ENCODE measurements at regions not wholly inside any gene's neighbourhood (a gene's known extent, or its start where the extent isn't known, plus 50 kb on each side); places are given as distances from the start of the nearest gene placed in this dataset.

GRCh38 chr3:73254062-73254461, 192.6 kb downstream of the EBLN2 start:
- DNase-seq (no peak), ATAC-seq (ENCODE audit: low read depth) (no peak)
- Histone ChIP-seq H3K27ac (ENCODE audit: insufficient read depth, low read length) (no peak overlapping the region), H2AFZ (replicated peaks; ENCODE audit: low read length, poor library complexity) (no peak overlapping the region), H4K20me1 (ENCODE audit: insufficient read depth, low read length) (no peaks in the 10 kb centered on the region), H2BK5ac (ENCODE audit: low read depth, low read length, poor library complexity, severe bottlenecking) (no peak overlapping the region), H4K5ac (ENCODE audit: low read depth, low read length) (no peak overlapping the region), H3K4ac (ENCODE audit: low read depth, low read length) (no peak overlapping the region), H3K18ac (ENCODE audit: low read depth, low read length) (no peak overlapping the region), H2AK9ac (replicated peaks; ENCODE audit: low read depth, low read length, poor library complexity) (no peak overlapping the region), H3K23ac (ENCODE audit: low read depth, low read length) (no peak overlapping the region), H2AK5ac (ENCODE audit: low read depth, low read length) (no peak overlapping the region), H3K56ac (ENCODE audit: extremely low read depth, insufficient read depth, low read length) (no peak overlapping the region), H3K9me1 (ENCODE audit: insufficient read depth, low read length) (no peaks in the 10 kb centered on the region), H2BK15ac (ENCODE audit: low read depth, low read length) (no peak overlapping the region), H4K91ac (ENCODE audit: insufficient read depth, low read depth, low read length) (no peak overlapping the region), H3K9me3 (ENCODE audit: control insufficient read depth, insufficient read depth, low read length) (no peaks in the 10 kb centered on the region), H3K4me3 (ENCODE audit: insufficient read depth, low read depth, low read length) (no peak overlapping the region), H4K8ac (ENCODE audit: low read depth in 2 of 2, low read length in 2 of 2) (no peak overlapping the region), H3K27me3 (ENCODE audit: control insufficient read depth, insufficient read depth, low read length) (peaks cover 2% of the 10 kb centered on the region; the same call in 1 of the 2 replicates), H2BK120ac (ENCODE audit: low read depth, low read length) (no peak overlapping the region), H3K14ac (replicated peaks; ENCODE audit: low read depth, low read length) (no peak overlapping the region), H3K4me1 (ENCODE audit: control insufficient read depth, insufficient read depth, low read length) (no peaks in the 10 kb centered on the region), H3K79me1 (ENCODE audit: low read depth in 1 of 2, low read length in 2 of 2) (no peaks in the 10 kb centered on the region), H2BK20ac (ENCODE audit: low read depth, low read length) (no peak overlapping the region), H3K4me2 (ENCODE audit: low read depth, low read length) (no peak overlapping the region), H3K36me3 (ENCODE audit: control insufficient read depth, insufficient read depth, low read length) (no peaks in the 10 kb centered on the region), H3K9ac (ENCODE audit: low read depth, low read length) (no peak overlapping the region)
- ChIA-PET POLR2A (ENCODE audit: unreplicated experiment) (interaction anchor here (0.5 kb wide), 1 partner anchor 13 kb away, joined by 3 read pairs; no protein-coding TSS in a partner anchor), CTCF (no interaction called here)
- WGBS, 2 experiments (ENCODE audit: extremely low coverage in 2 of 2, insufficient read length in 1 of 2) = 52% methylated on average over 2 of the region's 5 CpGs; no CpG with 5 or more reads in 1 of the 2 experiments
- in situ Hi-C loops (cut with MboI; ENCODE audit: low sequenced_read_pairs) (loop anchor here (25.0 kb wide), 1 partner anchor 108 kb away; no protein-coding TSS in a partner anchor), intact Hi-C loops (cut with micrococcal nuclease) (no loop called here), dilution Hi-C loops (cut with HindIII; ENCODE audit: low sequenced_read_pairs, unreplicated experiment) (no loop called here)
- no TSS peak for BruUV-seq (replicated peaks)
- TF ChIP-seq RFX5 (IDR thresholded peaks at IDR 0.05; ENCODE audit: low read depth, low read length) (no peak), CEBPB (IDR thresholded peaks at IDR 0.05; ENCODE audit: low read depth, low read length) (no peak), ELK1 (IDR thresholded peaks at IDR 0.05; ENCODE audit: borderline replicate concordance, low read depth, low read length) (no peak), MXI1 (IDR thresholded peaks at IDR 0.05; ENCODE audit: borderline replicate concordance, low read depth, low read length) (no peak), MAZ (IDR thresholded peaks at IDR 0.05; ENCODE audit: borderline replicate concordance, low read depth, low read length) (no peak), RCOR1 (IDR thresholded peaks at IDR 0.05; ENCODE audit: insufficient replicate concordance, low read length) (no peak), NFE2L2 (IDR thresholded peaks at IDR 0.05; ENCODE audit: low read depth, low read length) (no peak), MAFK (IDR thresholded peaks at IDR 0.05; ENCODE audit: low read depth, low read length) (no peak), FOS (IDR thresholded peaks at IDR 0.05; ENCODE audit: low read depth, low read length) (no peak), SMC3 (IDR thresholded peaks at IDR 0.05; ENCODE audit: low read depth, low read length) (no peak), POLR2A (IDR thresholded peaks at IDR 0.05; ENCODE audit: low read depth, low read length) (no peak), USF2 (IDR thresholded peaks at IDR 0.05; ENCODE audit: low read depth, low read length) (no peak), RAD21 (IDR thresholded peaks at IDR 0.05; ENCODE audit: low read length) (no peak)
